PC-3 (cell line): ENCODE measurements at regions not wholly inside any gene's neighbourhood (a gene's known extent, or its start where the extent isn't known, plus 50 kb on each side); places are given as distances from the start of the nearest gene placed in this dataset.

Experiments
- ATAC-seq: fragments of 200-7000 bp; cut with Tn5 transposase; 2 replicates; pipeline ENCODE4 v1.9.1; 2020; ENCODE audit warnings: mild to moderate bottlenecking, moderate library complexity
- BruUV-seq: library from RNA; stranded (reverse); fragments of 400-500 nt; replicated peaks from 2 replicates; lab custom pipeline; 2021; lab: Mats Ljungman, UMichigan
- CTCF ChIA-PET: fragments of 300-600 bp; sonication (Branson Sonifier 250); formaldehyde crosslinking; loops from one replicate; lab custom pipeline; 2022; ENCODE audit warnings: antibody characterized with exemption; lab: Charles Lee
- POLR2A ChIA-PET: fragments of 300-600 bp; sonication (Branson Sonifier 250); formaldehyde crosslinking; loops from one replicate; lab custom pipeline; 2022; ENCODE audit warnings: antibody characterized with exemption; ENCODE audit not compliant: unreplicated experiment; lab: Charles Lee
- DNase-seq: peaks from one replicate; pipeline ENCODE4 v3.0.0-alpha.2; 2015
- H2AFZ ChIP-seq: fragments of 300-600 bp; sonication (generic); 2 replicates; pipeline ENCODE4 v1.6.0; 2016; ENCODE audit warnings: antibody characterized with exemption, low read length
- H3F3A ChIP-seq: fragments of 300-600 bp; sonication (generic); one replicate; pipeline ENCODE4 v1.6.0; 2017; ENCODE audit warnings: antibody characterized with exemption, low read length, control low read depth, mild to moderate bottlenecking; ENCODE audit not compliant: unreplicated experiment
- H3K27ac ChIP-seq: fragments of 300-600 bp; sonication (generic); 2 replicates; pipeline ENCODE4 v1.5.1; 2016; ENCODE audit warnings: mild to moderate bottlenecking, low read length
- H3K27me3 ChIP-seq: fragments of 300-600 bp; sonication (generic); 2 replicates; pipeline ENCODE4 v1.6.1; 2016; ENCODE audit warnings: low read length, mixed read lengths
- H3K36me3 ChIP-seq: fragments of 300-600 bp; sonication (generic); 2 replicates; pipeline ENCODE4 v1.6.1; 2016; ENCODE audit warnings: low read depth, mixed run types, low read length, mixed read lengths
- H3K4me1 ChIP-seq: fragments of 300-600 bp; sonication (generic); 2 replicates; pipeline ENCODE4 v1.5.1; 2016; ENCODE audit warnings: low read length; ENCODE audit not compliant: insufficient read depth
- H3K4me2 ChIP-seq: fragments of 300-600 bp; sonication (generic); 2 replicates; pipeline ENCODE4 v1.6.0; 2016; ENCODE audit warnings: low read length
- H3K4me3 ChIP-seq: fragments of 300-600 bp; sonication (generic); 2 replicates; pipeline ENCODE4 v1.5.1; 2016; ENCODE audit warnings: mild to moderate bottlenecking, low read length, mixed read lengths
- H3K79me2 ChIP-seq: fragments of 300-600 bp; sonication (generic); 2 replicates; pipeline ENCODE4 v1.6.1; 2017; ENCODE audit warnings: low read length, mixed read lengths
- H3K9ac ChIP-seq: fragments of 300-600 bp; sonication (generic); 2 replicates; pipeline ENCODE4 v1.6.0; 2016; ENCODE audit warnings: mild to moderate bottlenecking, low read length
- H3K9me2 ChIP-seq: fragments of 300-600 bp; sonication (generic); replicated peaks from 2 replicates; pipeline ENCODE4 v1.6.1; 2016; ENCODE audit warnings: mixed run types, low read length, mixed read lengths
- H3K9me3 ChIP-seq: fragments of 300-600 bp; sonication (generic); 2 replicates; pipeline ENCODE4 v1.6.1; 2016; ENCODE audit warnings: low read length, mixed read lengths
- H4K20me1 ChIP-seq: fragments of 300-600 bp; sonication (generic); 2 replicates; pipeline ENCODE4 v1.6.1; 2016; ENCODE audit warnings: low read length, mixed read lengths
- EZH2 ChIP-seq: fragments of 300-600 bp; sonication (generic); IDR thresholded peaks from one replicate; pipeline ENCODE4 v1.6.1; 2017; ENCODE audit warnings: antibody characterized with exemption, mild to moderate bottlenecking, low read length; ENCODE audit not compliant: unreplicated experiment
- EZH2phosphoT487 ChIP-seq: fragments of 300-600 bp; sonication (generic); IDR thresholded peaks from 2 replicates; pipeline ENCODE4 v1.6.1; 2018; ENCODE audit warnings: mild to moderate bottlenecking, antibody characterized with exemption, low read length, borderline replicate concordance
- intact Hi-C: fragments of 100-400 bp; cut with micrococcal nuclease; formaldehyde crosslinking; loops from 2 replicates; pipeline ENCODE4 v1.9.0; 2023
- TF ChIP-seq, protein P1 (sequence below): fragments of 300-600 bp; sonication (generic); conservative IDR thresholded peaks from 2 replicates; pipeline ENCODE4 v1.5.1; 2017; ENCODE audit warnings: antibody characterized with exemption, low read depth, mild to moderate bottlenecking, low read length

DNA sequence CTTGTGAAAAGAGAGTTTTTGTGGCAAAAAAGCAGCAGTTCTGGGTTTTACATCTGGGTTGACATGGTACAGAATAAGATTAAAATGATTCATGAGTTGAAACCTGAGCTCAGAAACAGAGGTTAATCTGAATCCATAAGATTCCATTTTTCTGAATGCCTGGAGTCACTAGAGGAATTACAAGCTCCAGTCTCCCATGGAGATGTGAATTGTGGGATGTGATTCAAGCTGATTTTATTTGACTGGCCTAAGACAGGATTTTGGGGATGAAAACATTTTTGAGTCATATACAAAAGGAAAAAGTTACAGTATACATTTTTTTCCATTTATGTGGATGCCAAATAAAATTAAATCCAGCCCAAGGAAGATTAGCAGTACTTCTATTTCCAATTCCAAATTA is 161.1 kb downstream of the RBM46 start:
- DNase-seq (no peak), ATAC-seq (no peak)
- no peak overlapping the region for H3K27ac ChIP-seq
- intact Hi-C loops, result no loop called here
- H3K79me2 ChIP-seq, result no peaks in the 10 kb centered on the region
- no peaks in the 10 kb centered on the region for H3F3A ChIP-seq
- no TSS peak for BruUV-seq
- no peaks in the 10 kb centered on the region for H3K36me3 ChIP-seq
- ChIA-PET POLR2A (no interaction called here), CTCF (no interaction called here)
- no peak for TF ChIP-seq EZH2phosphoT487
- TF ChIP-seq EZH2, result no peak
- TF ChIP-seq, protein P1, sequence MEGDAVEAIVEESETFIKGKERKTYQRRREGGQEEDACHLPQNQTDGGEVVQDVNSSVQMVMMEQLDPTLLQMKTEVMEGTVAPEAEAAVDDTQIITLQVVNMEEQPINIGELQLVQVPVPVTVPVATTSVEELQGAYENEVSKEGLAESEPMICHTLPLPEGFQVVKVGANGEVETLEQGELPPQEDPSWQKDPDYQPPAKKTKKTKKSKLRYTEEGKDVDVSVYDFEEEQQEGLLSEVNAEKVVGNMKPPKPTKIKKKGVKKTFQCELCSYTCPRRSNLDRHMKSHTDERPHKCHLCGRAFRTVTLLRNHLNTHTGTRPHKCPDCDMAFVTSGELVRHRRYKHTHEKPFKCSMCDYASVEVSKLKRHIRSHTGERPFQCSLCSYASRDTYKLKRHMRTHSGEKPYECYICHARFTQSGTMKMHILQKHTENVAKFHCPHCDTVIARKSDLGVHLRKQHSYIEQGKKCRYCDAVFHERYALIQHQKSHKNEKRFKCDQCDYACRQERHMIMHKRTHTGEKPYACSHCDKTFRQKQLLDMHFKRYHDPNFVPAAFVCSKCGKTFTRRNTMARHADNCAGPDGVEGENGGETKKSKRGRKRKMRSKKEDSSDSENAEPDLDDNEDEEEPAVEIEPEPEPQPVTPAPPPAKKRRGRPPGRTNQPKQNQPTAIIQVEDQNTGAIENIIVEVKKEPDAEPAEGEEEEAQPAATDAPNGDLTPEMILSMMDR, result no peak
- no peak overlapping the region for H3K4me2 ChIP-seq
- no peak overlapping the region for H3K9ac ChIP-seq
- H3K9me2 ChIP-seq, result no peaks in the 10 kb centered on the region
- no peaks in the 10 kb centered on the region for H3K9me3 ChIP-seq
- no peak overlapping the region for H2AFZ ChIP-seq
- H4K20me1 ChIP-seq, result no peaks in the 10 kb centered on the region
- no peaks in the 10 kb centered on the region for H3K4me1 ChIP-seq
- no peaks in the 10 kb centered on the region for H3K27me3 ChIP-seq
- H3K4me3 ChIP-seq, result no peak overlapping the region

DNA sequence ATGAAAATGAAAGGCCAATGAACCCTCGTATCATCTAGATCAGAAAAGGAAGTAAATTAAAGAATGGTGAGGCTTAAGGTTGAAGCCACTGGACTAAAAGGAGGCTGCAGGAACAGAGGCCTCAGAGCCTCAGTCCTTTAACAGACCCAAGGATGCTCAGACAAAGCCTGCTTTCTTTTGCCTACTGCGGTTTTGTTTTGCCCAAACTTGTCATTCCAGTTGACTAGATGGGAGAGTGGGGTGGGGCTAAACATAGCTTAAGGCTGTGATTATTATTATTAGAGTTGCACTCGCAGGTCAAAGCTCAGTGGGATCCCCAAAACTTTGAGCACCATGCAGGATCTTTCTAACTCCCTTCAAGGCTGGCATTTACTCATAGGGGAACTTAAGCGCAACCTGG is 163.9 kb downstream of the RBM46 start:
- H3K9ac ChIP-seq, result no peak overlapping the region
- H3K9me2 ChIP-seq, result no peaks in the 10 kb centered on the region
- H3K4me3 ChIP-seq, result no peak overlapping the region
- no TSS peak for BruUV-seq
- no peak overlapping the region for H2AFZ ChIP-seq
- no peaks in the 10 kb centered on the region for H3K79me2 ChIP-seq
- H3K4me2 ChIP-seq, result no peak overlapping the region
- no peaks in the 10 kb centered on the region for H3K9me3 ChIP-seq
- CTCF ChIA-PET, result no interaction called here
- POLR2A ChIA-PET, result no interaction called here
- H3K4me1 ChIP-seq, result no peaks in the 10 kb centered on the region
- H3K27ac ChIP-seq, result no peak overlapping the region
- intact Hi-C loops, result no loop called here
- DNase-seq (peak; percentile 30), ATAC-seq (no peak)
- no peaks in the 10 kb centered on the region for H3K36me3 ChIP-seq
- TF ChIP-seq, protein P1, result no peak
- no peak for TF ChIP-seq EZH2phosphoT487
- TF ChIP-seq EZH2, result no peak
- no peaks in the 10 kb centered on the region for H3K27me3 ChIP-seq
- H4K20me1 ChIP-seq, result no peaks in the 10 kb centered on the region
- no peaks in the 10 kb centered on the region for H3F3A ChIP-seq

DNA sequence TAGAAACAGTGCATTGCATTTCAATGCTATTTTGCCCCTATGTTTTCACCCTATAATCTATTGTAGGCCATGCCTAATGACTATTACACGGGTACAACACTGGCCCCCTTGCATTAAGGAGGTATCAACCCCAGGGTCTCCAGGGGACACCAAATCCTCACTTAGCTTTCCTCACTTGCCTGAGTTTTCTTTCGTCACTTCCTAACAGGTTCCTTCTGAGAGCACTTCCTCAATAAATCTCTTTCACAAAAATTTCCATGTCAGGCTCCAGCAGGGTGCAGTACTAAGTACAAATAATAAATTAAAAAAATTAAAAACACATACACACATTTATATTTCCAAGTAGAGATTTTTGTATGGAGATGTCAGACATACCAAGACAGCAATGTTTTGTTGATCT is 165.0 kb downstream of the RBM46 start:
- no peak overlapping the region for H3K4me3 ChIP-seq
- H3K9ac ChIP-seq, result no peak overlapping the region
- no peaks in the 10 kb centered on the region for H3K79me2 ChIP-seq
- intact Hi-C loops, result no loop called here
- H3K4me1 ChIP-seq, result no peaks in the 10 kb centered on the region
- H3K9me3 ChIP-seq, result no peaks in the 10 kb centered on the region
- TF ChIP-seq, protein P1, result no peak
- TF ChIP-seq EZH2phosphoT487 (no peak), EZH2 (no peak)
- no peaks in the 10 kb centered on the region for H3K36me3 ChIP-seq
- H3K27ac ChIP-seq, result no peak overlapping the region
- ChIA-PET CTCF (no interaction called here), POLR2A (no interaction called here)
- H3K9me2 ChIP-seq, result no peaks in the 10 kb centered on the region
- DNase-seq, result no peak
- H3K27me3 ChIP-seq, result no peaks in the 10 kb centered on the region
- no peak for ATAC-seq
- no peak overlapping the region for H2AFZ ChIP-seq
- H4K20me1 ChIP-seq, result no peaks in the 10 kb centered on the region
- no peaks in the 10 kb centered on the region for H3F3A ChIP-seq
- H3K4me2 ChIP-seq, result no peak overlapping the region
- no TSS peak for BruUV-seq
